Motor neuron (in vitro differentiated cells): ENCODE measurements at regions not wholly inside any gene's neighbourhood (a gene's known extent, or its start where the extent isn't known, plus 50 kb on each side); places are given as distances from the start of the nearest gene placed in this dataset.
A peak's percentile ranks its signal among the peaks of the same experiment; 100 is the strongest.

Source experiments
- ATAC-seq, 8 experiments: fragments of 200-7000 bp; cut with Tn5 transposase; replicated peaks in 6 of 8; 2 replicates each; pipeline ENCODE4 v1.8.0; 2021; ENCODE audit warnings: mild to moderate bottlenecking in 8 of 8, moderate library complexity in 8 of 8
- H3K27ac ChIP-seq, 2 donors: fragments of 250-450 bp; sonication (Bioruptor Pico); 2 replicates each; pipeline ENCODE4 v1.9.0; 2021; ENCODE audit warnings: antibody characterized with exemption in 2 of 2, mild to moderate bottlenecking in 2 of 2, moderate library complexity in 1 of 2
- H3K4me1 ChIP-seq, 2 donors: fragments of 250-450 bp; sonication (Bioruptor Pico); replicated peaks in 1 of 2; 2 replicates each; pipeline ENCODE4 v1.6.1; 2021; ENCODE audit warnings: antibody characterized with exemption in 2 of 2, mild to moderate bottlenecking in 2 of 2, moderate library complexity in 1 of 2
- H3K4me3 ChIP-seq, 5 donors: fragments of 250-450 bp; sonication (Bioruptor Pico); 2 replicates each; pipeline ENCODE4 v1.9.0; 2021; ENCODE audit warnings: antibody characterized with exemption in 5 of 5, mild to moderate bottlenecking in 5 of 5, moderate library complexity in 4 of 5
- whole genome bisulfite sequencing, 10 experiments: fragments of 450-650 bp; shearing (Covaris generic); methylation state at CpG; one replicate each; pipeline ENCODE4 v1.0.0; 2022; 5-methylcytosine and 5-hydroxymethylcytosine counted together
- in situ Hi-C, 9 experiments: fragments of 400-800 bp; cut with MboI; loops; one replicate each; pipeline ENCODE4 v1.15.0; 2021; ENCODE audit warnings: low sequenced_read_pairs in 9 of 9, low pct_unique_long_range_greater_than_20kb in 2 of 9; ENCODE audit not compliant: unreplicated experiment in 9 of 9

- no peak for ATAC-seq
- H3K4me1 ChIP-seq = peaks cover 24 to 26% of the 10 kb centered on the region in 2 donors
- in situ Hi-C loops = no loop called here
- 0 to 73% (median 23%) methylated on average over 1 of the region's 1 CpG; no CpG with 5 or more reads in 4 of the 10 experiments for WGBS, 10 experiments
- no peak overlapping the region for H3K27ac ChIP-seq
- H3K4me3 ChIP-seq = no peak overlapping the region
These were observed 701.1 kb downstream of the NOVA1 start for GRCh38 chr14:25896777-25897176.

- no peak overlapping the region for H3K4me3 ChIP-seq
- WGBS, 10 experiments = 7 to 55% (median 27%) methylated on average over 1 to 3 of the region's 3 CpGs; no CpG with 5 or more reads in 2 of the 10 experiments
- ATAC-seq = peak in 3 of 8 experiments; percentile 59 to 67 (median 64)
- in situ Hi-C loops = no loop called here
- H3K4me1 ChIP-seq = peaks cover 20 to 24% of the 10 kb centered on the region in 2 donors
- H3K27ac ChIP-seq = no peak overlapping the region
These were observed 702.1 kb downstream of the NOVA1 start for GRCh38 chr14:25895740-25896139.

- Histone ChIP-seq H3K4me1 (no peaks in the 10 kb centered on the region), H3K4me3 (no peak overlapping the region), H3K27ac (no peak overlapping the region)
- WGBS, 10 experiments = 0 to 100% (median 80%) methylated on average over 1 to 3 of the region's 3 CpGs
- ATAC-seq = no peak
- in situ Hi-C loops = no loop called here
These were observed 710.5 kb downstream of the NOVA1 start for GRCh38 chr14:25887251-25887878.

GRCh38 chr14:25884657-25885056, 713.2 kb downstream of the NOVA1 start:
- in situ Hi-C loops = no loop called here
- no peak overlapping the region for H3K27ac ChIP-seq
- 0 to 100% (median 84%) methylated on average over 1 of the region's 1 CpG for WGBS, 10 experiments
- no peak for ATAC-seq
- no peaks in the 10 kb centered on the region for H3K4me1 ChIP-seq
- no peak overlapping the region for H3K4me3 ChIP-seq

- H3K4me1 ChIP-seq = peaks cover 0 to 4% of the 10 kb centered on the region in 2 donors
These were observed 714.9 kb downstream of the NOVA1 start for GRCh38 chr14:25882899-25883298.

GRCh38 chr14:25875475-25875874, 722.4 kb downstream of the NOVA1 start:
- ATAC-seq = peak in 5 of 8 experiments; percentile 63 to 97 (median 74)
- Histone ChIP-seq H3K4me3 (no peak overlapping the region), H3K27ac (no peak overlapping the region), H3K4me1 (peaks cover 6 to 18% of the 10 kb centered on the region in 2 donors)
- 33 to 100% (median 66%) methylated on average over 2 of the region's 2 CpGs; no CpG with 5 or more reads in 2 of the 10 experiments for WGBS, 10 experiments
- in situ Hi-C loops = no loop called here

More at GRCh38 chr14:25882899-25883298, 714.9 kb downstream of the NOVA1 start:
- ATAC-seq = no peak
- in situ Hi-C loops = no loop called here
- Histone ChIP-seq H3K4me3 (no peak overlapping the region), H3K27ac (no peak overlapping the region)
- WGBS, 10 experiments = 0 to 90% (median 30%) methylated on average over 1 to 2 of the region's 2 CpGs; no CpG with 5 or more reads in 5 of the 10 experiments

- no peak overlapping the region for H3K4me3 ChIP-seq
- H3K27ac ChIP-seq = no peak overlapping the region
- 19 to 97% (median 88%) methylated on average over 3 of the region's 3 CpGs; no CpG with 5 or more reads in 1 of the 10 experiments for WGBS, 10 experiments
- H3K4me1 ChIP-seq = peaks cover 0 to 10% of the 10 kb centered on the region in 2 donors
- in situ Hi-C loops = no loop called here
- no peak for ATAC-seq
These were observed 728.0 kb downstream of the NOVA1 start for GRCh38 chr14:25869854-25870253.

GRCh38 chr14:25868521-25869314, 729.1 kb downstream of the NOVA1 start:
- in situ Hi-C loops = no loop called here
- ATAC-seq = no peak
- no peak overlapping the region for H3K27ac ChIP-seq
- peaks cover 0 to under 1% of the 10 kb centered on the region in 2 donors for H3K4me1 ChIP-seq
- WGBS, 10 experiments = 11 to 88% (median 50%) methylated on average over 2 to 6 of the region's 6 CpGs
- H3K4me3 ChIP-seq = no peak overlapping the region

GRCh38 chr14:25861406-25861805, 736.4 kb downstream of the NOVA1 start:
- no peak overlapping the region for H3K27ac ChIP-seq
- WGBS, 10 experiments = 0 to 100% (median 57%) methylated on average over 1 of the region's 1 CpG; no CpG with 5 or more reads in 3 of the 10 experiments
- no peak overlapping the region for H3K4me3 ChIP-seq
- H3K4me1 ChIP-seq = peaks cover 10 to 26% of the 10 kb centered on the region in 2 donors
- in situ Hi-C loops = no loop called here
- ATAC-seq = peak in 4 of 8 experiments; percentile 10 to 66 (median 25)

GRCh38 chr14:25848601-25849000, 749.2 kb downstream of the NOVA1 start:
- Histone ChIP-seq H3K4me1 (peaks cover 6 to 13% of the 10 kb centered on the region in 2 donors), H3K27ac (no peak overlapping the region), H3K4me3 (no peak overlapping the region)
- 0 to 100% (median 38%) methylated on average over 1 to 2 of the region's 2 CpGs; no CpG with 5 or more reads in 4 of the 10 experiments for WGBS, 10 experiments
- in situ Hi-C loops = no loop called here
- peak in 4 of 8 experiments; percentile 18 to 56 (median 41) for ATAC-seq

GRCh38 chr14:25846246-25846645, 751.6 kb downstream of the NOVA1 start:
- H3K4me1 ChIP-seq = peaks cover 13 to 26% of the 10 kb centered on the region in 2 donors
- 0 to 100% (median 90%) methylated on average over 1 to 5 of the region's 5 CpGs; no CpG with 5 or more reads in 2 of the 10 experiments for WGBS, 10 experiments
- in situ Hi-C loops = no loop called here
- H3K27ac ChIP-seq = no peak overlapping the region
- no peak overlapping the region for H3K4me3 ChIP-seq
- ATAC-seq = no peak

GRCh38 chr14:25843481-25844470, 754.1 kb downstream of the NOVA1 start:
- Histone ChIP-seq H3K4me1 (peaks cover 13 to 27% of the 10 kb centered on the region in 2 donors), H3K4me3 (no peak overlapping the region), H3K27ac (no peak overlapping the region)
- ATAC-seq = peak in 1 of 8 experiments; percentile 31
- WGBS, 10 experiments = 8 to 100% (median 85%) methylated on average over 2 to 5 of the region's 5 CpGs
- in situ Hi-C loops = no loop called here
